ACC112 (cell line): ENCODE measurements at regions not wholly inside any gene's neighbourhood (a gene's known extent, or its start where the extent isn't known, plus 50 kb on each side); places are given as distances from the start of the nearest gene placed in this dataset.
"Not testable (repeated sequence)": the region's sequence is repeated elsewhere in the genome, so short reads cannot be mapped to it uniquely, and the experiment has no call there.

ENCODE experiments used
- H2AFZ ChIP-seq: fragments of 200-600 bp; sonication (generic); one replicate; pipeline ENCODE4 v1.6.0; 2017; ENCODE audit warnings: antibody characterized with exemption, low read length; ENCODE audit not compliant: unreplicated experiment
- H3K27ac ChIP-seq: fragments of 200-600 bp; sonication (generic); 2 replicates; pipeline ENCODE4 v1.5.1; 2014; ENCODE audit warnings: low read depth, mild to moderate bottlenecking, antibody characterized with exemption, low read length, moderate library complexity
- H3K27me3 ChIP-seq: fragments of 200-600 bp; sonication (generic); 2 replicates; pipeline ENCODE4 v1.6.1; 2014; ENCODE audit warnings: mild to moderate bottlenecking, antibody characterized with exemption, low read length, moderate library complexity, mixed read lengths; ENCODE audit not compliant: insufficient read depth
- H3K36me3 ChIP-seq: fragments of 200-600 bp; sonication (generic); 2 replicates; pipeline ENCODE4 v1.6.1; 2016; ENCODE audit warnings: mild to moderate bottlenecking, antibody characterized with exemption, low read length, moderate library complexity, mixed read lengths; ENCODE audit not compliant: insufficient read depth
- H3K4me1 ChIP-seq: fragments of 200-600 bp; sonication (generic); one replicate; pipeline ENCODE4 v1.6.1; 2016; ENCODE audit warnings: low read length, mixed read lengths; ENCODE audit not compliant: insufficient read depth, unreplicated experiment, control insufficient read depth
- H3K4me3 ChIP-seq: fragments of 200-600 bp; sonication (generic); 2 replicates; pipeline ENCODE4 v1.5.1; 2014; ENCODE audit warnings: mild to moderate bottlenecking, low read depth, low read length
- H3K79me2 ChIP-seq: fragments of 200-600 bp; sonication (generic); one replicate; pipeline ENCODE4 v1.6.0; 2016; ENCODE audit warnings: low read length; ENCODE audit not compliant: control insufficient read depth, unreplicated experiment, insufficient read depth

- Histone ChIP-seq H3K36me3 (no peaks in the 10 kb centered on the region), H2AFZ (no peak overlapping the region)
Observed at GRCh38 chr5:158244882-158245281, 385.9 kb upstream of the CLINT1 start.

GRCh38 chr5:158236511-158237335, 377.8 kb upstream of the CLINT1 start:
- Histone ChIP-seq H3K79me2 (no peaks in the 10 kb centered on the region), H3K4me3 (no peak overlapping the region), H3K27ac (no peak overlapping the region), H3K36me3 (no peaks in the 10 kb centered on the region), H2AFZ (no peak overlapping the region), H3K4me1 (no peaks in the 10 kb centered on the region), H3K27me3 (peaks cover 19% of the 10 kb centered on the region)

More at GRCh38 chr5:158244882-158245281, 385.9 kb upstream of the CLINT1 start:
- Histone ChIP-seq H3K4me1 (no peaks in the 10 kb centered on the region), H3K4me3 (no peak overlapping the region), H3K27me3 (peaks cover 55% of the 10 kb centered on the region), H3K79me2 (no peaks in the 10 kb centered on the region), H3K27ac (no peak overlapping the region)

GRCh38 chr5:158235159-158235547, 376.2 kb upstream of the CLINT1 start:
- Histone ChIP-seq H2AFZ (no peak overlapping the region), H3K27me3 (peaks cover 8% of the 10 kb centered on the region; the same call in 1 of the 2 replicates), H3K4me3 (no peak overlapping the region), H3K27ac (no peak overlapping the region), H3K79me2 (no peaks in the 10 kb centered on the region), H3K4me1 (no peaks in the 10 kb centered on the region), H3K36me3 (no peaks in the 10 kb centered on the region)

GRCh38 chr5:158234323-158235158, 375.6 kb upstream of the CLINT1 start:
- no peaks in the 10 kb centered on the region for H3K79me2 ChIP-seq
- H3K36me3 ChIP-seq: no peaks in the 10 kb centered on the region
- no peak overlapping the region for H2AFZ ChIP-seq
- H3K4me1 ChIP-seq: no peaks in the 10 kb centered on the region
- no peak overlapping the region for H3K4me3 ChIP-seq
- no peak overlapping the region for H3K27ac ChIP-seq
- H3K27me3 ChIP-seq: peaks cover 6% of the 10 kb centered on the region; the same call in 1 of the 2 replicates

- H2AFZ ChIP-seq: no peak overlapping the region
- no peaks in the 10 kb centered on the region for H3K4me1 ChIP-seq
- H3K4me3 ChIP-seq: no peak overlapping the region
- no peaks in the 10 kb centered on the region for H3K36me3 ChIP-seq
- no peak overlapping the region for H3K27ac ChIP-seq
- H3K79me2 ChIP-seq: no peaks in the 10 kb centered on the region
- H3K27me3 ChIP-seq: no peaks in the 10 kb centered on the region
Observed at GRCh38 chr5:158233735-158234322, 374.9 kb upstream of the CLINT1 start.

GRCh38 chr5:158227314-158227713, 368.4 kb upstream of the CLINT1 start:
- not testable (repeated sequence) for H3K27ac ChIP-seq, H2AFZ ChIP-seq, H3K4me1 ChIP-seq, H3K36me3 ChIP-seq, H3K4me3 ChIP-seq, H3K27me3 ChIP-seq, H3K79me2 ChIP-seq

- Histone ChIP-seq H2AFZ (no peak overlapping the region), H3K79me2 (no peaks in the 10 kb centered on the region), H3K4me1 (no peaks in the 10 kb centered on the region), H3K27me3 (peaks cover 7% of the 10 kb centered on the region; the same call in 1 of the 2 replicates), H3K4me3 (no peak overlapping the region), H3K27ac (no peak overlapping the region), H3K36me3 (no peaks in the 10 kb centered on the region)
Observed at GRCh38 chr5:158226496-158226895, 367.6 kb upstream of the CLINT1 start.

GRCh38 chr5:158224253-158224652, 365.3 kb upstream of the CLINT1 start:
- Histone ChIP-seq H3K4me1 (no peaks in the 10 kb centered on the region), H3K27me3 (peaks cover 20% of the 10 kb centered on the region; the same call in 1 of the 2 replicates), H3K4me3 (no peak overlapping the region), H3K79me2 (no peaks in the 10 kb centered on the region), H2AFZ (no peak overlapping the region), H3K36me3 (no peaks in the 10 kb centered on the region), H3K27ac (no peak overlapping the region)

- H3K4me1 ChIP-seq: no peaks in the 10 kb centered on the region
- no peak overlapping the region for H2AFZ ChIP-seq
- no peak overlapping the region for H3K4me3 ChIP-seq
- no peaks in the 10 kb centered on the region for H3K79me2 ChIP-seq
- H3K27me3 ChIP-seq: peaks cover 31% of the 10 kb centered on the region
- H3K36me3 ChIP-seq: no peaks in the 10 kb centered on the region
- no peak overlapping the region for H3K27ac ChIP-seq
Observed at GRCh38 chr5:158223054-158223600, 364.2 kb upstream of the CLINT1 start.

GRCh38 chr5:158212917-158213316, 354.0 kb upstream of the CLINT1 start:
- Histone ChIP-seq H3K79me2 (no peaks in the 10 kb centered on the region), H3K36me3 (no peaks in the 10 kb centered on the region), H3K4me3 (no peak overlapping the region), H3K4me1 (no peaks in the 10 kb centered on the region), H2AFZ (no peak overlapping the region), H3K27ac (no peak overlapping the region), H3K27me3 (peaks cover 11% of the 10 kb centered on the region; the same call in 1 of the 2 replicates)
